ENCODE measurements at regions not wholly inside any gene's neighbourhood (a gene's known extent, or its start where the extent isn't known, plus 50 kb on each side); places are given as distances from the start of the nearest gene placed in this dataset.

GRCh38 chr4:183808097-183808456 is 97.0 kb upstream of the STOX2 start:
- Histone ChIP-seq H3K9me3 (ENCODE audit: low read length) (no peaks in the 10 kb centered on the region), H3K4me3 (replicated peaks in 1 of 3; ENCODE audit: insufficient read depth in 1 of 3, low read depth in 2 of 3, low read length in 3 of 3) (no peak overlapping the region), H4K20me1 (ENCODE audit: insufficient read depth, low read length) (no peaks in the 10 kb centered on the region), H3K4me1 (ENCODE audit: insufficient read depth, low read length) (no peaks in the 10 kb centered on the region), H3K27ac (ENCODE audit: extremely low read length, insufficient read depth, low read length) (no peak overlapping the region), H3K27me3 (ENCODE audit: control insufficient read depth in 1 of 2, insufficient read depth in 2 of 2, low read length in 2 of 2) (peaks cover 1 to 7% of the 10 kb centered on the region in 2 experiments; a peak in 3 of 5 replicates), H3K36me3 (replicated peaks in 1 of 2; ENCODE audit: control insufficient read depth in 1 of 2, insufficient read depth in 2 of 2, low read length in 2 of 2) (no peaks in the 10 kb centered on the region), H3K4me2 (ENCODE audit: low read depth, low read length) (no peak overlapping the region), H2AFZ (ENCODE audit: low read length) (no peak overlapping the region), H3K9ac (ENCODE audit: insufficient read depth, low read depth, low read length) (no peak overlapping the region), H3K79me2 (ENCODE audit: insufficient read depth, low read length) (no peaks in the 10 kb centered on the region)
- no TSS peak for BruUV-seq (replicated peaks)
- 60% methylated on average over 9 of the region's 9 CpGs for WGBS (ENCODE audit: low lambda C conversion rate)
- intact Hi-C loops (cut with micrococcal nuclease; ENCODE audit: unreplicated experiment): no loop called here
- ChIA-PET CTCF (ENCODE audit: low intra/inter-chr PET ratio, low total read pairs) (no interaction called here), POLR2A (no interaction called here)
- no peak for DNase-seq (ENCODE audit: low spot score)
- in situ Hi-C loops (cut with HindIII; ENCODE audit: extremely low pct_ligation_motif_present, low pct_unique_long_range_greater_than_20kb): no loop called here
- TF ChIP-seq DR1 (CRISPR knock-in tag; IDR thresholded peaks at IDR 0.05) (no peak), RORA (CRISPR knock-in tag; IDR thresholded peaks at IDR 0.05) (no peak), AKAP8 (CRISPR knock-in tag; IDR thresholded peaks at IDR 0.05) (no peak), IRF9 (CRISPR knock-in tag; IDR thresholded peaks at IDR 0.05; ENCODE audit: borderline replicate concordance) (no peak), NFKB2 (CRISPR knock-in tag; IDR thresholded peaks at IDR 0.05; ENCODE audit: borderline replicate concordance) (no peak), ZNF496 (CRISPR knock-in tag; IDR thresholded peaks at IDR 0.05; ENCODE audit: insufficient replicate concordance) (no peak), ZNF788 (CRISPR knock-in tag; IDR thresholded peaks at IDR 0.05; ENCODE audit: borderline replicate concordance) (no peak), HES4 (CRISPR knock-in tag; IDR thresholded peaks at IDR 0.05; ENCODE audit: borderline replicate concordance) (no peak)
- FAIRE-seq: no peak
- ATAC-seq: peak; percentile 38; the same call in 2 of the 3 replicates

GRCh38 chr4:183812567-183812966 is 92.5 kb upstream of the STOX2 start:
- no peak for TF ChIP-seq SALL2 (CRISPR knock-in tag; IDR thresholded peaks at IDR 0.05)
- TF ChIP-seq ZNF770 (CRISPR knock-in tag; IDR thresholded peaks at IDR 0.05): no peak
- H3K9ac ChIP-seq (ENCODE audit: insufficient read depth, low read depth, low read length): no peak overlapping the region
- peaks cover 0 to 3% of the 10 kb centered on the region in 2 experiments; a peak in 1 of 5 replicates for H3K27me3 ChIP-seq (ENCODE audit: control insufficient read depth in 1 of 2, insufficient read depth in 2 of 2, low read length in 2 of 2)
- no peaks in the 10 kb centered on the region for H4K20me1 ChIP-seq (ENCODE audit: insufficient read depth, low read length)
- no TSS peak for BruUV-seq (replicated peaks)
- H3K79me2 ChIP-seq (ENCODE audit: insufficient read depth, low read length): no peaks in the 10 kb centered on the region
- POLR2A ChIA-PET: no interaction called here
- H3K4me3 ChIP-seq (replicated peaks in 1 of 3; ENCODE audit: insufficient read depth in 1 of 3, low read depth in 2 of 3, low read length in 3 of 3): no peak overlapping the region
- FAIRE-seq (no peak), ATAC-seq (no peak), DNase-seq (ENCODE audit: low spot score) (no peak)
- H3K9me3 ChIP-seq (ENCODE audit: low read length): no peaks in the 10 kb centered on the region
- H3K4me1 ChIP-seq (ENCODE audit: insufficient read depth, low read length): no peaks in the 10 kb centered on the region
- intact Hi-C loops (cut with micrococcal nuclease; ENCODE audit: unreplicated experiment) (no loop called here), in situ Hi-C loops (cut with HindIII; ENCODE audit: extremely low pct_ligation_motif_present, low pct_unique_long_range_greater_than_20kb) (no loop called here)
- H3K36me3 ChIP-seq (replicated peaks in 1 of 2; ENCODE audit: control insufficient read depth in 1 of 2, insufficient read depth in 2 of 2, low read length in 2 of 2): no peaks in the 10 kb centered on the region
- no peak overlapping the region for H3K4me2 ChIP-seq (ENCODE audit: low read depth, low read length)
- H2AFZ ChIP-seq (ENCODE audit: low read length): no peak overlapping the region
- no peak overlapping the region for H3K27ac ChIP-seq (ENCODE audit: extremely low read length, insufficient read depth, low read length)
- CTCF ChIA-PET (ENCODE audit: low intra/inter-chr PET ratio, low total read pairs): no interaction called here
- 5% methylated on average over 1 of the region's 1 CpG for WGBS (ENCODE audit: low lambda C conversion rate)

Measured in HepG2 (cell line).